Breast epithelium (tissue), 3 donors: ENCODE measurements at regions not wholly inside any gene's neighbourhood (a gene's known extent, or its start where the extent isn't known, plus 50 kb on each side); places are given as distances from the start of the nearest gene placed in this dataset.

Experiments used
- POLR2AphosphoS5 ChIP-seq, 3 donors: sonication (generic); formaldehyde crosslinking; IDR thresholded peaks; one replicate each; pipeline ENCODE4 v1.6.1; 2017; ENCODE audit warnings: antibody characterized with exemption in 3 of 3
- TF ChIP-seq, protein P1 (sequence below), 3 donors: fragments of 450-650 bp; IDR thresholded peaks; one replicate each; pipeline ENCODE4 v1.5.1; 2016 to 2017; ENCODE audit warnings: antibody characterized with exemption in 3 of 3, mild to moderate bottlenecking in 3 of 3, moderate library complexity in 3 of 3

- TF ChIP-seq, protein P1, sequence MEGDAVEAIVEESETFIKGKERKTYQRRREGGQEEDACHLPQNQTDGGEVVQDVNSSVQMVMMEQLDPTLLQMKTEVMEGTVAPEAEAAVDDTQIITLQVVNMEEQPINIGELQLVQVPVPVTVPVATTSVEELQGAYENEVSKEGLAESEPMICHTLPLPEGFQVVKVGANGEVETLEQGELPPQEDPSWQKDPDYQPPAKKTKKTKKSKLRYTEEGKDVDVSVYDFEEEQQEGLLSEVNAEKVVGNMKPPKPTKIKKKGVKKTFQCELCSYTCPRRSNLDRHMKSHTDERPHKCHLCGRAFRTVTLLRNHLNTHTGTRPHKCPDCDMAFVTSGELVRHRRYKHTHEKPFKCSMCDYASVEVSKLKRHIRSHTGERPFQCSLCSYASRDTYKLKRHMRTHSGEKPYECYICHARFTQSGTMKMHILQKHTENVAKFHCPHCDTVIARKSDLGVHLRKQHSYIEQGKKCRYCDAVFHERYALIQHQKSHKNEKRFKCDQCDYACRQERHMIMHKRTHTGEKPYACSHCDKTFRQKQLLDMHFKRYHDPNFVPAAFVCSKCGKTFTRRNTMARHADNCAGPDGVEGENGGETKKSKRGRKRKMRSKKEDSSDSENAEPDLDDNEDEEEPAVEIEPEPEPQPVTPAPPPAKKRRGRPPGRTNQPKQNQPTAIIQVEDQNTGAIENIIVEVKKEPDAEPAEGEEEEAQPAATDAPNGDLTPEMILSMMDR (IDR thresholded peaks at IDR 0.05) = no peak
- TF ChIP-seq POLR2AphosphoS5 (IDR thresholded peaks at IDR 0.05) = no peak
Measured at GRCh38 chr15:79170256-79170664, 79.7 kb upstream of the RASGRF1 start.
